ENCODE measurements at regions not wholly inside any gene's neighbourhood (a gene's known extent, or its start where the extent isn't known, plus 50 kb on each side); places are given as distances from the start of the nearest gene placed in this dataset.

DNA sequence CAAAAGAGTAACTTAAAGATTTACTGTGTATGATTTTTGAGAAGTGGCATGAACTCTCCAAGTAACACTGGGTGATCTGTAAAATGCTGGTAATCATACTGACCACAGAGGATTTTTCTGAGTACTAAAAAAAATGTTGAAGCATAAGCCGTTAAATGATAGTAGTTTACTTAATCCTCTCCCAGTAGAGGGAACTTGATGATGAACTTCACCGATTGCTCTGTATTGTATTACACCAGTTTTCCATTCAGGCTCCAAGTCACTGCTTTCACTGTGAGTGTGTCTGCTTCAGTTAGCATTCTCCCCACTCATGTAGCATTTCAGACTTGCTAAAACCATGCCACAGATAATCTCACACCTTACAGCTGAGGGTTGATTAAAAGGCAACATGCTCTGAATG is 294.1 kb downstream of the GBA3 start:
- H2BK5ac ChIP-seq (ENCODE audit: insufficient read length, low read length), result no peak overlapping the region
- DNase-seq, result no peak
- no peak overlapping the region for H2AFZ ChIP-seq (ENCODE audit: low read length)
- H3K4ac ChIP-seq (ENCODE audit: low read depth, low read length), result no peak overlapping the region
- no peaks in the 10 kb centered on the region for H3K23me2 ChIP-seq (ENCODE audit: insufficient read length, low read depth, low read length, poor library complexity, severe bottlenecking)
- H3K18ac ChIP-seq (ENCODE audit: insufficient read length, low read depth, low read length), result no peak overlapping the region
- H4K20me1 ChIP-seq (ENCODE audit: control insufficient read depth, insufficient read depth, insufficient read length), result no peaks in the 10 kb centered on the region
- H3K9me3 ChIP-seq (ENCODE audit: control insufficient read depth, low read depth, low read length), result no peaks in the 10 kb centered on the region
- no peak overlapping the region for H4K8ac ChIP-seq (replicated peaks; ENCODE audit: insufficient read length, low read depth, low read length)
- H2BK15ac ChIP-seq (ENCODE audit: low read depth, low read length), result no peak overlapping the region
- H3T11ph ChIP-seq (ENCODE audit: low read length), result no peak overlapping the region
- H3K4me1 ChIP-seq (ENCODE audit: insufficient read depth, low read length), result no peaks in the 10 kb centered on the region
- H2BK120ac ChIP-seq (ENCODE audit: low read depth, low read length, poor library complexity, severe bottlenecking), result no peak overlapping the region
- Mint-ChIP-seq H3K4me3 (no peak overlapping the region), H3K9me3 (peaks cover 5 to 14% of the 10 kb centered on the region in 2 experiments; a peak in 4 of 5 replicates), H3K27ac (no peak overlapping the region), H3K4me1 (no peaks in the 10 kb centered on the region), H3K36me3 (ENCODE audit: insufficient read depth in 1 of 3, low read depth in 3 of 3) (peaks cover 0 to 4% (median 3%) of the 10 kb centered on the region in 3 experiments; a peak in 5 of 7 replicates), H3K27me3 (ENCODE audit: low read depth) (no peaks in the 10 kb centered on the region; the same call in 1 of the 2 replicates)
- TF ChIP-seq, protein P1, sequence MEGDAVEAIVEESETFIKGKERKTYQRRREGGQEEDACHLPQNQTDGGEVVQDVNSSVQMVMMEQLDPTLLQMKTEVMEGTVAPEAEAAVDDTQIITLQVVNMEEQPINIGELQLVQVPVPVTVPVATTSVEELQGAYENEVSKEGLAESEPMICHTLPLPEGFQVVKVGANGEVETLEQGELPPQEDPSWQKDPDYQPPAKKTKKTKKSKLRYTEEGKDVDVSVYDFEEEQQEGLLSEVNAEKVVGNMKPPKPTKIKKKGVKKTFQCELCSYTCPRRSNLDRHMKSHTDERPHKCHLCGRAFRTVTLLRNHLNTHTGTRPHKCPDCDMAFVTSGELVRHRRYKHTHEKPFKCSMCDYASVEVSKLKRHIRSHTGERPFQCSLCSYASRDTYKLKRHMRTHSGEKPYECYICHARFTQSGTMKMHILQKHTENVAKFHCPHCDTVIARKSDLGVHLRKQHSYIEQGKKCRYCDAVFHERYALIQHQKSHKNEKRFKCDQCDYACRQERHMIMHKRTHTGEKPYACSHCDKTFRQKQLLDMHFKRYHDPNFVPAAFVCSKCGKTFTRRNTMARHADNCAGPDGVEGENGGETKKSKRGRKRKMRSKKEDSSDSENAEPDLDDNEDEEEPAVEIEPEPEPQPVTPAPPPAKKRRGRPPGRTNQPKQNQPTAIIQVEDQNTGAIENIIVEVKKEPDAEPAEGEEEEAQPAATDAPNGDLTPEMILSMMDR (conservative IDR thresholded peaks at IDR 0.05), result no peak
- no peak overlapping the region for H4K5ac ChIP-seq (ENCODE audit: insufficient read length, low read depth, low read length)
- no peak overlapping the region for H2BK20ac ChIP-seq (ENCODE audit: low read depth, low read length, poor library complexity, severe bottlenecking)
- H2AK5ac ChIP-seq (ENCODE audit: insufficient read length, low read length), result no peak overlapping the region
- no peak overlapping the region for H2BK12ac ChIP-seq (ENCODE audit: insufficient read length, low read depth, low read length)
- H3K27ac ChIP-seq (ENCODE audit: insufficient read length, low read depth, low read length), result no peak overlapping the region
- H3K79me1 ChIP-seq (ENCODE audit: insufficient read depth, low read depth, low read length, poor library complexity, severe bottlenecking), result no peaks in the 10 kb centered on the region
- no peak overlapping the region for H3K14ac ChIP-seq (ENCODE audit: insufficient read depth, low read length)
- H3K56ac ChIP-seq (ENCODE audit: insufficient read length, low read depth, low read length), result no peak overlapping the region
- H3K27me3 ChIP-seq (ENCODE audit: insufficient read depth, low read length), result no peaks in the 10 kb centered on the region
- no peak overlapping the region for H3K4me2 ChIP-seq (ENCODE audit: insufficient read depth, insufficient read length, low read length)
- no CpG with 5 or more reads among the region's 2 CpGs for WGBS (ENCODE audit: extremely low coverage, insufficient read length, low lambda C conversion rate)
- H3K23ac ChIP-seq (ENCODE audit: insufficient read length, low read depth, low read length), result no peak overlapping the region
- no peaks in the 10 kb centered on the region for H3K79me2 ChIP-seq (ENCODE audit: insufficient read depth, low read length)
- H3K9ac ChIP-seq (ENCODE audit: extremely low read depth, insufficient read length, low read length), result no peak overlapping the region
- no peak overlapping the region for H4K91ac ChIP-seq (ENCODE audit: insufficient read length, low read depth, low read length)
